B cell (primary cell): ENCODE measurements at regions not wholly inside any gene's neighbourhood (a gene's known extent, or its start where the extent isn't known, plus 50 kb on each side); places are given as distances from the start of the nearest gene placed in this dataset.

ENCODE experiments used
- ATAC-seq: fragments of 200-7000 bp; cut with Tn5 transposase; one replicate; pipeline ENCODE4 v1.10.0; 2021; ENCODE audit warnings: low read depth, mild to moderate bottlenecking, moderate number of reproducible peaks, moderate library complexity
- CTCF ChIA-PET: fragments of 350-600 bp; sonication (Branson Sonifier 250); formaldehyde crosslinking; loops from one replicate; lab custom pipeline; 2021; ENCODE audit warnings: antibody characterized with exemption, inconsistent platforms; lab: Charles Lee
- POLR2A ChIA-PET: fragments of 350-600 bp; sonication (Branson Sonifier 250); formaldehyde crosslinking; loops from one replicate; lab custom pipeline; 2021; ENCODE audit warnings: antibody characterized with exemption; lab: Charles Lee
- DNase-seq: peaks from one replicate; pipeline ENCODE4 v3.0.0; 2013
- H2AFZ ChIP-seq: 2 replicates; pipeline ENCODE4 v1.6.1; 2012; ENCODE audit warnings: mild to moderate bottlenecking, low read depth, low read length; ENCODE audit not compliant: insufficient read depth, poor library complexity, severe bottlenecking
- H3K27ac ChIP-seq, 2 donors: 1 replicate in 1 of 2; 2 replicates in 1 of 2; pipeline ENCODE4 v1.5.1; 2012 to 2013; ENCODE audit warnings: low read length in 2 of 2, mild to moderate bottlenecking in 2 of 2, moderate library complexity in 1 of 2
- H3K27me3 ChIP-seq, 4 experiments: fragments of 200-600 bp in 1 of 4; sonication (generic) in 1 of 4; replicated peaks in 1 of 4; 1 replicate in 2 of 4; 2 replicates in 2 of 4; pipeline versions ENCODE4 v1.6.1 to v1.7.0; 2013 to 2016; ENCODE audit warnings: low read length in 3 of 4, mild to moderate bottlenecking in 2 of 4, mixed read lengths in 1 of 4, moderate library complexity in 1 of 4; ENCODE audit not compliant: insufficient read depth in 4 of 4, control insufficient read depth in 3 of 4; ENCODE audit errors: control extremely low read depth in 1 of 4
- H3K36me3 ChIP-seq, 2 experiments: replicated peaks in 1 of 2; 1 replicate in 1 of 2; 2 replicates in 1 of 2; pipeline versions ENCODE4 v1.6.1 to v1.7.1; 2013; ENCODE audit warnings: low read length in 1 of 2; ENCODE audit not compliant: insufficient read depth in 2 of 2, control insufficient read depth in 1 of 2; ENCODE audit errors: control extremely low read depth in 1 of 2, extremely low read depth in 1 of 2
- H3K4me1 ChIP-seq, 2 donors: fragments of 200-600 bp in 1 of 2; sonication (generic) in 1 of 2; 1 replicate in 1 of 2; 2 replicates in 1 of 2; pipeline versions ENCODE4 v1.5.1 to v1.6.1; 2013 to 2017; ENCODE audit warnings: low read length in 2 of 2; ENCODE audit not compliant: control insufficient read depth in 2 of 2, insufficient read depth in 2 of 2
- H3K4me2 ChIP-seq: replicated peaks from 2 replicates; pipeline ENCODE3; 2012; ENCODE audit warnings: mild to moderate bottlenecking, low read depth, low read length; ENCODE audit not compliant: poor library complexity, severe bottlenecking
- H3K4me3 ChIP-seq, 5 experiments: fragments of 200-600 bp in 1 of 5; sonication (generic) in 1 of 5; 1 replicate in 3 of 5; 2 replicates in 2 of 5; pipeline versions ENCODE4 v1.5.1 to v1.7.0; 2011 to 2016; ENCODE audit warnings: low read length in 4 of 5, mild to moderate bottlenecking in 4 of 5, low read depth in 2 of 5, control low read depth in 1 of 5, moderate library complexity in 1 of 5; ENCODE audit not compliant: insufficient read depth in 1 of 5; ENCODE audit errors: control extremely low read depth in 1 of 5, extremely low read depth in 1 of 5
- H3K79me2 ChIP-seq: fragments of 200-600 bp; sonication (generic); one replicate; pipeline ENCODE4 v1.6.0; 2016; ENCODE audit warnings: low read length; ENCODE audit not compliant: control insufficient read depth, insufficient read depth
- H3K9ac ChIP-seq: fragments of 200-600 bp; sonication (generic); 2 replicates; pipeline ENCODE4 v1.6.1; 2017; ENCODE audit warnings: mild to moderate bottlenecking, low read length, moderate library complexity
- H3K9me3 ChIP-seq, 3 donors: one replicate each; pipeline versions ENCODE4 v1.6.1 to v1.7.1; 2013; ENCODE audit warnings: low read length in 2 of 3; ENCODE audit not compliant: control insufficient read depth in 2 of 3, insufficient read depth in 1 of 3; ENCODE audit errors: control extremely low read depth in 1 of 3
- H4K20me1 ChIP-seq: 2 replicates; pipeline ENCODE4 v1.6.0; 2012; ENCODE audit warnings: mild to moderate bottlenecking, low read length; ENCODE audit not compliant: insufficient read depth, control insufficient read depth, poor library complexity, severe bottlenecking
- H3K27ac Mint-ChIP-seq: one replicate; pipeline ENCODE4 v1.8.0; 2021; ENCODE audit warnings: mixed read lengths
- H3K27me3 Mint-ChIP-seq: one replicate; pipeline ENCODE4 v1.8.0; 2021; ENCODE audit warnings: mixed read lengths
- H3K4me1 Mint-ChIP-seq: one replicate; pipeline ENCODE4 v1.8.0; 2021; ENCODE audit warnings: mixed read lengths
- H3K4me3 Mint-ChIP-seq: one replicate; pipeline ENCODE4 v1.8.0; 2021; ENCODE audit warnings: mixed read lengths
- H3K9me3 Mint-ChIP-seq: one replicate; pipeline ENCODE4 v1.8.0; 2022; ENCODE audit warnings: mixed read lengths; ENCODE audit not compliant: insufficient read depth
- EZH2 ChIP-seq: IDR thresholded peaks from 2 replicates; pipeline ENCODE4 v1.6.1; 2012; ENCODE audit warnings: borderline replicate concordance, low read depth, mild to moderate bottlenecking, moderate library complexity, low read length; ENCODE audit not compliant: insufficient read depth, poor library complexity, severe bottlenecking
- WGBS: methylation state at CpG from one replicate; pipeline ENCODE4 v1.1.5; 2013; ENCODE audit warnings: missing lambda C conversion rate; ENCODE audit not compliant: insufficient coverage; 5-methylcytosine and 5-hydroxymethylcytosine counted together
- intact Hi-C: fragments of 100-400 bp; cut with micrococcal nuclease; formaldehyde crosslinking; loops from one replicate; pipeline ENCODE4 v1.10.0; 2022
- TF ChIP-seq, protein P1 (sequence below): fragments of 200-600 bp; IDR thresholded peaks from one replicate; pipeline ENCODE4 v1.8.0; 2022; ENCODE audit warnings: antibody characterized with exemption, mild to moderate bottlenecking

DNA sequence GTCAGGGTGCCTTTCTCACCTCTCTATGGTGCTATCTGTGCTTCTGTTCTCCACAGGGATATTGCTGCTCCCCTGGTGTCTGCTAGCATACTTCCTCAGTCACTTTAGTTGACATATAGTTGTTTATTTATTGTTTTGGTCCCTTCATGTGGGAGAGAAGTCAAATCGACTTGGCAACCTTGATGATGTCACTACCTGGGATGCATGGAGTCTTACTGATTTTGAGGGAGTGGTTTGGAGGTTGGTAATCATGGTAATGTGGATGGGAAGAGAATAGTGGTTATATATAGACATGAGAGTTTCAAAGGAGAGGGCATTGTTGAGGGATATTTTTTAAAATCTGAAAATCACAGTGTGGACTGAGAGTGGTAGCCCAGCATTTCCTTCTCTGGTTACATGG, 73.6 kb upstream of the FBXO33 start:
- peaks cover 0 to 8% (median 0%) of the 10 kb centered on the region in 3 donors for H3K9me3 ChIP-seq
- no peaks in the 10 kb centered on the region for H3K36me3 ChIP-seq
- no peak overlapping the region for H2AFZ ChIP-seq
- 44% methylated on average over 1 of the region's 1 CpG for WGBS
- Mint-ChIP-seq H3K27ac (no peak overlapping the region), H3K4me1 (no peaks in the 10 kb centered on the region), H3K9me3 (peaks cover 8% of the 10 kb centered on the region), H3K27me3 (peaks cover 8% of the 10 kb centered on the region), H3K4me3 (no peak overlapping the region)
- H3K4me1 ChIP-seq, result no peaks in the 10 kb centered on the region
- no peak overlapping the region for H3K4me3 ChIP-seq
- intact Hi-C loops, result no loop called here
- no peak overlapping the region for H3K4me2 ChIP-seq
- ChIA-PET CTCF (no interaction called here), POLR2A (no interaction called here)
- no peak overlapping the region for H3K9ac ChIP-seq
- no peaks in the 10 kb centered on the region for H4K20me1 ChIP-seq
- DNase-seq (no peak), ATAC-seq (no peak)
- no peaks in the 10 kb centered on the region for H3K27me3 ChIP-seq
- TF ChIP-seq EZH2, result no peak
- TF ChIP-seq, protein P1, sequence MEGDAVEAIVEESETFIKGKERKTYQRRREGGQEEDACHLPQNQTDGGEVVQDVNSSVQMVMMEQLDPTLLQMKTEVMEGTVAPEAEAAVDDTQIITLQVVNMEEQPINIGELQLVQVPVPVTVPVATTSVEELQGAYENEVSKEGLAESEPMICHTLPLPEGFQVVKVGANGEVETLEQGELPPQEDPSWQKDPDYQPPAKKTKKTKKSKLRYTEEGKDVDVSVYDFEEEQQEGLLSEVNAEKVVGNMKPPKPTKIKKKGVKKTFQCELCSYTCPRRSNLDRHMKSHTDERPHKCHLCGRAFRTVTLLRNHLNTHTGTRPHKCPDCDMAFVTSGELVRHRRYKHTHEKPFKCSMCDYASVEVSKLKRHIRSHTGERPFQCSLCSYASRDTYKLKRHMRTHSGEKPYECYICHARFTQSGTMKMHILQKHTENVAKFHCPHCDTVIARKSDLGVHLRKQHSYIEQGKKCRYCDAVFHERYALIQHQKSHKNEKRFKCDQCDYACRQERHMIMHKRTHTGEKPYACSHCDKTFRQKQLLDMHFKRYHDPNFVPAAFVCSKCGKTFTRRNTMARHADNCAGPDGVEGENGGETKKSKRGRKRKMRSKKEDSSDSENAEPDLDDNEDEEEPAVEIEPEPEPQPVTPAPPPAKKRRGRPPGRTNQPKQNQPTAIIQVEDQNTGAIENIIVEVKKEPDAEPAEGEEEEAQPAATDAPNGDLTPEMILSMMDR, result no peak
- H3K27ac ChIP-seq, result no peak overlapping the region
- H3K79me2 ChIP-seq, result no peaks in the 10 kb centered on the region

DNA sequence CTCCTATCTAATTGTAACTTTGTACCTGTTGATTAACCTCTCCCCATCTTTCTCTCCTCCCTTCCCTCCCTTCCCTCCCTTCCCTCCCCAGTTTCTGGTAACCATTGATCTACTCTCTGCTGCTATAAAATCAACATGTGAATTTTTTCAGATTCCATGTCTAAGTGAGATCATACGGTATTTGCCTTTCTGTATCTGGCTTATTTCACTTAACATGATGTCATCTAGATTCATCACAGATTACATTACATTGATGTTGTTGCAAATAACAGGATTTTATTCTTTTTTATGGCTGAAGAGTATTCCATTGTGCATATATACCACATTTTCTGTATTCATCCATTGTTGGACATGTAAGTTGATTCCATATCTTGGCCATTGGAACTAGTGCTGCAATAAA, 68.0 kb upstream of the FBXO33 start:
- ChIA-PET CTCF (no interaction called here), POLR2A (no interaction called here)
- DNase-seq, result no peak
- TF ChIP-seq, protein P1, result no peak
- no peak for TF ChIP-seq EZH2
- Mint-ChIP-seq H3K9me3 (peaks cover 9% of the 10 kb centered on the region), H3K4me3 (no peak overlapping the region), H3K27me3 (peaks cover 8% of the 10 kb centered on the region), H3K27ac (no peak overlapping the region), H3K4me1 (no peaks in the 10 kb centered on the region)
- Histone ChIP-seq H3K4me1 (no peaks in the 10 kb centered on the region), H4K20me1 (no peaks in the 10 kb centered on the region), H3K27ac (no peak overlapping the region), H3K4me2 (no peak overlapping the region), H3K4me3 (no peak overlapping the region), H3K36me3 (no peaks in the 10 kb centered on the region), H3K79me2 (no peaks in the 10 kb centered on the region), H3K9ac (no peak overlapping the region), H3K9me3 (peaks cover 0 to 8% (median 0%) of the 10 kb centered on the region in 3 donors), H3K27me3 (no peaks in the 10 kb centered on the region), H2AFZ (no peak overlapping the region)
- no peak for ATAC-seq
- intact Hi-C loops, result no loop called here
- WGBS, result no CpG with 5 or more reads among the region's 1 CpG
